K562 (cell line): ENCODE measurements at regions not wholly inside any gene's neighbourhood (a gene's known extent, or its start where the extent isn't known, plus 50 kb on each side); places are given as distances from the start of the nearest gene placed in this dataset.

Source experiments
- CHD4 ChIP-seq: fragments of 200-600 bp; sonication (generic); IDR thresholded peaks from 3 replicates; pipeline ENCODE4 v1.6.1; 2012; ENCODE audit warnings: low read depth, mild to moderate bottlenecking, mixed read lengths, low read length, inconsistent platforms; ENCODE audit not compliant: insufficient read depth, insufficient replicate concordance, poor library complexity, severe bottlenecking
- ELF1 ChIP-seq: fragments of 200-800 bp; sonication (Bioruptor generic); IDR thresholded peaks from 2 replicates; pipeline ENCODE4 v1.6.1; 2016; ENCODE audit warnings: missing genetic modification characterization, missing compliant biosample characterization
- ETV6 ChIP-seq, 3 experiments: fragments of 150-350 bp in 1 of 3; sonication (generic) in 1 of 3; formaldehyde crosslinking in 1 of 3; IDR thresholded peaks; 2 replicates each; pipeline versions ENCODE4 v1.6.1 to v1.8.0; 2014 to 2022; ENCODE audit warnings: borderline replicate concordance in 2 of 3, low read depth in 2 of 3, antibody characterized with exemption in 1 of 3, low read length in 1 of 3, mild to moderate bottlenecking in 1 of 3, missing genetic modification reagents in 1 of 3
- FOS ChIP-seq: IDR thresholded peaks from 3 replicates; pipeline ENCODE4 v1.6.1; 2011; ENCODE audit not compliant: insufficient read length; ENCODE audit errors: extremely low read depth
- FOXJ2 ChIP-seq: fragments of 200-800 bp; sonication (Bioruptor generic); IDR thresholded peaks from 2 replicates; pipeline ENCODE4 v1.6.1; 2016; ENCODE audit warnings: missing genetic modification characterization, missing compliant biosample characterization
- FOXM1 ChIP-seq, 2 experiments: fragments of 450-650 bp in 1 of 2; sonication (generic) in 1 of 2; formaldehyde crosslinking in 1 of 2; IDR thresholded peaks; 2 replicates each; pipeline versions ENCODE4 v1.6.1 to v1.9.0; 2017 to 2022; ENCODE audit warnings: low read depth in 2 of 2, mild to moderate bottlenecking in 2 of 2, missing genetic modification reagents in 1 of 2, moderate library complexity in 1 of 2
- GABPB1 ChIP-seq: sonication (generic); formaldehyde crosslinking; IDR thresholded peaks from 2 replicates; pipeline ENCODE4 v1.8.0; 2022; ENCODE audit warnings: mild to moderate bottlenecking, missing genetic modification reagents
- KLF1 ChIP-seq: fragments of 450-650 bp; IDR thresholded peaks from 2 replicates; pipeline ENCODE4 v1.6.1; 2016; ENCODE audit warnings: missing genetic modification characterization, missing compliant biosample characterization
- KLF16 ChIP-seq: IDR thresholded peaks from 2 replicates; pipeline ENCODE4 v1.6.1; 2016; ENCODE audit warnings: antibody characterized with exemption
- MAFF ChIP-seq: IDR thresholded peaks from 2 replicates; pipeline ENCODE4 v1.6.1; 2012; ENCODE audit warnings: low read length, improper control_type of control experiment
- MCM5 ChIP-seq: fragments of 450-650 bp; IDR thresholded peaks from 2 replicates; pipeline ENCODE4 v1.6.1; 2016; ENCODE audit warnings: low read depth
- MYBL2 ChIP-seq, 2 experiments: fragments of 450-650 bp in 1 of 2; sonication (generic) in 1 of 2; formaldehyde crosslinking in 1 of 2; IDR thresholded peaks; 2 replicates each; pipeline versions ENCODE4 v1.6.1 to v1.8.1; 2017 to 2022; ENCODE audit warnings: borderline replicate concordance in 1 of 2, inconsistent platforms in 1 of 2, low read depth in 1 of 2, mild to moderate bottlenecking in 1 of 2, missing genetic modification reagents in 1 of 2, moderate library complexity in 1 of 2
- OTX1 ChIP-seq: fragments of 450-650 bp; formaldehyde crosslinking; IDR thresholded peaks from 2 replicates; pipeline ENCODE4 v1.4.0; 2022; ENCODE audit warnings: mild to moderate bottlenecking
- RAD51 ChIP-seq: fragments of 450-650 bp; IDR thresholded peaks from 2 replicates; pipeline ENCODE4 v1.7.1; 2016; ENCODE audit warnings: low read depth, mild to moderate bottlenecking, borderline replicate concordance
- RNF2 ChIP-seq: sonication (generic); IDR thresholded peaks from 2 replicates; pipeline ENCODE4 v1.6.1; 2016
- SREBF1 ChIP-seq: fragments of 150-350 bp; IDR thresholded peaks from 2 replicates; pipeline ENCODE4 v1.6.1; 2014; ENCODE audit warnings: antibody characterized with exemption, low read depth, low read length, borderline replicate concordance
- ZBTB33 ChIP-seq: sonication (generic); formaldehyde crosslinking; IDR thresholded peaks from 2 replicates; pipeline ENCODE4 v1.8.1; 2023; ENCODE audit warnings: mild to moderate bottlenecking, missing genetic modification reagents
- ZNF277 ChIP-seq: fragments of 250-450 bp; sonication (Bioruptor Pico); IDR thresholded peaks from 2 replicates; pipeline ENCODE4 v1.8.0; 2022; ENCODE audit warnings: inconsistent platforms, mild to moderate bottlenecking, moderate library complexity, borderline replicate concordance
- ZNF589 ChIP-seq: fragments of 200-800 bp; sonication (Bioruptor generic); IDR thresholded peaks from 2 replicates; pipeline ENCODE4 v1.6.1; 2016; ENCODE audit warnings: low read depth, missing genetic modification characterization, missing compliant biosample characterization
- ZNF707 ChIP-seq: fragments of 250-450 bp; sonication (Bioruptor Pico); conservative IDR thresholded peaks from 2 replicates; pipeline ENCODE4 v1.8.0; 2022; ENCODE audit warnings: inconsistent platforms, mild to moderate bottlenecking, moderate library complexity
- TF ChIP-seq, protein P1 (sequence below): fragments of 250-450 bp; sonication (Bioruptor Pico); IDR thresholded peaks from 2 replicates; pipeline ENCODE4 v1.5.0; 2021

GRCh38 chr5:74257645-74258313 is 382.7 kb downstream of the ENC1 start (continued):
- TF ChIP-seq SREBF1 = no peak
- TF ChIP-seq ZNF589 = no peak
- TF ChIP-seq MYBL2 (IDR thresholded peaks at IDR 0.05; ENCODE audit: low read depth) = no peak
- TF ChIP-seq MYBL2 (CRISPR knock-in tag; IDR thresholded peaks at IDR 0.05; ENCODE audit: borderline replicate concordance) = no peak
- no peak for TF ChIP-seq ETV6 (IDR thresholded peaks at IDR 0.05; ENCODE audit: borderline replicate concordance in 1 of 2, low read depth in 2 of 2, low read length in 1 of 2)
- no peak for TF ChIP-seq ETV6 (CRISPR knock-in tag; IDR thresholded peaks at IDR 0.05; ENCODE audit: borderline replicate concordance)
- no peak for TF ChIP-seq MAFF
- TF ChIP-seq OTX1 (CRISPR knock-in tag) = no peak
- TF ChIP-seq FOXM1 (IDR thresholded peaks at IDR 0.05; ENCODE audit: low read depth) = peak; percentile 31; the same call in 1 of the 2 replicates
- no peak for TF ChIP-seq FOXM1 (CRISPR knock-in tag; IDR thresholded peaks at IDR 0.05; ENCODE audit: low read depth)
- TF ChIP-seq RAD51 = no peak
- no peak for TF ChIP-seq FOS
- no peak for TF ChIP-seq KLF1
- no peak for TF ChIP-seq ZNF277 (CRISPR knock-in tag)
- TF ChIP-seq ZBTB33 (CRISPR knock-in tag) = no peak
- peak; percentile 45; the same call in 1 of the 2 replicates for TF ChIP-seq GABPB1
- TF ChIP-seq RNF2 = peak; percentile 50; the same call in 1 of the 2 replicates
- TF ChIP-seq, protein P1, sequence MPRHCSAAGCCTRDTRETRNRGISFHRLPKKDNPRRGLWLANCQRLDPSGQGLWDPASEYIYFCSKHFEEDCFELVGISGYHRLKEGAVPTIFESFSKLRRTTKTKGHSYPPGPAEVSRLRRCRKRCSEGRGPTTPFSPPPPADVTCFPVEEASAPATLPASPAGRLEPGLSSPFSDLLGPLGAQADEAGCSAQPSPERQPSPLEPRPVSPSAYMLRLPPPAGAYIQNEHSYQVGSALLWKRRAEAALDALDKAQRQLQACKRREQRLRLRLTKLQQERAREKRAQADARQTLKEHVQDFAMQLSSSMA (CRISPR knock-in tag) = no peak
- no peak for TF ChIP-seq CHD4
- TF ChIP-seq ELF1 (tag) = peak; percentile 54; the same call in 1 of the 2 replicates
- TF ChIP-seq KLF16 = peak; percentile 73; the same call in 1 of the 2 replicates
- no peak for TF ChIP-seq FOXJ2 (tag)
- no peak for TF ChIP-seq ZNF707 (CRISPR knock-in tag)
- no peak for TF ChIP-seq MCM5
